Retinal pigment epithelial cell (primary cell): ENCODE measurements at regions not wholly inside any gene's neighbourhood (a gene's known extent, or its start where the extent isn't known, plus 50 kb on each side); places are given as distances from the start of the nearest gene placed in this dataset.

Source experiments
- DNase-seq: peaks from one replicate; pipeline ENCODE4 v3.0.0-alpha.2; 2010; ENCODE audit warnings: low read depth
- H3K4me3 ChIP-seq: 2 replicates; pipeline ENCODE4 v1.5.1; 2011; ENCODE audit warnings: mild to moderate bottlenecking, low read length, control low read depth, moderate library complexity
- TF ChIP-seq, protein P1 (sequence below): conservative IDR thresholded peaks from 2 replicates; pipeline ENCODE4 v1.5.1; 2011; ENCODE audit warnings: low read depth, low read length, control low read depth, inconsistent platforms

GRCh38 chr20:53706008-53706465, 112.4 kb upstream of the ZNF217 start:
- no peak for DNase-seq
- no peak overlapping the region for H3K4me3 ChIP-seq

GRCh38 chr20:53702617-53703016, 109.0 kb upstream of the ZNF217 start:
- H3K4me3 ChIP-seq: no peak overlapping the region
- TF ChIP-seq, protein P1, sequence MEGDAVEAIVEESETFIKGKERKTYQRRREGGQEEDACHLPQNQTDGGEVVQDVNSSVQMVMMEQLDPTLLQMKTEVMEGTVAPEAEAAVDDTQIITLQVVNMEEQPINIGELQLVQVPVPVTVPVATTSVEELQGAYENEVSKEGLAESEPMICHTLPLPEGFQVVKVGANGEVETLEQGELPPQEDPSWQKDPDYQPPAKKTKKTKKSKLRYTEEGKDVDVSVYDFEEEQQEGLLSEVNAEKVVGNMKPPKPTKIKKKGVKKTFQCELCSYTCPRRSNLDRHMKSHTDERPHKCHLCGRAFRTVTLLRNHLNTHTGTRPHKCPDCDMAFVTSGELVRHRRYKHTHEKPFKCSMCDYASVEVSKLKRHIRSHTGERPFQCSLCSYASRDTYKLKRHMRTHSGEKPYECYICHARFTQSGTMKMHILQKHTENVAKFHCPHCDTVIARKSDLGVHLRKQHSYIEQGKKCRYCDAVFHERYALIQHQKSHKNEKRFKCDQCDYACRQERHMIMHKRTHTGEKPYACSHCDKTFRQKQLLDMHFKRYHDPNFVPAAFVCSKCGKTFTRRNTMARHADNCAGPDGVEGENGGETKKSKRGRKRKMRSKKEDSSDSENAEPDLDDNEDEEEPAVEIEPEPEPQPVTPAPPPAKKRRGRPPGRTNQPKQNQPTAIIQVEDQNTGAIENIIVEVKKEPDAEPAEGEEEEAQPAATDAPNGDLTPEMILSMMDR: no peak
- no peak for DNase-seq

More at GRCh38 chr20:53706008-53706465, 112.4 kb upstream of the ZNF217 start:
- TF ChIP-seq, protein P1: no peak

DNA sequence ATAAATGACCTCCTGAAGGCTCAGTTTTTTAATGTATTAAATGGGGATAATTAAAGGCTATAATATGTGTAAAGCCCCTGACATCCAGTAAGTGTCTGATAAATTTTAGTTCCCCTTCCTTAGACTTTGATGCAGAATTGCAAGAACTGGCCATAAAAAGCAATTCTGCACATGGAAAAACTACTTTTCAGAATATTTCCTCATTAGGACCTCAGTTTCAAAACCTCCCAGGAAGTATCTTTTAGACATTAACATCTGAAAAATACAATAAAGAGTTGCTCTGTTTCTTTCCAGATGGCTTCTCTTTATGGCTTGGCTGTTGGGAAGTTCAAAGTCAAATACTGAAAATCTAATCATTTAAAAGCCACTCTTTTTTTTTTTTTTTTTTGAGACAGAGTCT, 106.3 kb upstream of the ZNF217 start:
- H3K4me3 ChIP-seq: no peak overlapping the region
- no peak for DNase-seq
- TF ChIP-seq, protein P1: no peak

- no peak overlapping the region for H3K4me3 ChIP-seq
- DNase-seq: no peak
- TF ChIP-seq, protein P1: no peak
These were observed 105.5 kb upstream of the ZNF217 start for GRCh38 chr20:53699085-53699674.

DNA sequence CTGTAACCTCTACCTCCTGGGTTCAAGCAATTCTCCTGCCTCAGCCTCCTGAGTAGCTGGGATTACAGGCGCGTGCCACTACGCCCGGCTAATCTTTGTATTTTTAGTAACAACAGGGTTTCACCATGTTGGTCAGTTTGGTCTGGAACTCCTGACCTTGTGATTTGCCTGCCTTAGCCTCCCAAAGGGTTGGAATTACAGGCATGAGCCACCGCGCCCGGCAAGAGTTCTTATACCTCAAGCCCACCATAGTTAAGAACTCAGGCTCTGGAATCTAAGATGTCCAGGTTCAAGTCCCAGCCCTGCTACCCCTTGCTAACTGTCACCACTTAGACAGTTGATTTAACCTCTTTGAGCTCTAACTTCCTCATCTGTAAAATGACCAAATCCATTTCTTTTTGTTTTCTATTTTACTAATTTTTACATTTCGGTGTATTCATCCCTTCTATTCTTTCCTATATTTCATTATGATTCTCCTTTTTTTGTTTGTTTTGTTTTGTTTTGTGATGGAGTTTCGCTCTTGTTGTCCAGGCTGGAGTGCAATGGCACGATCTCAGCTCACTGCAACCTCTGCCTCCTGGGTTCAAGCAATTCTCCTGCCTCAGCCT, 104.8 kb upstream of the ZNF217 start:
- no peak for DNase-seq
- H3K4me3 ChIP-seq: no peak overlapping the region
- TF ChIP-seq, protein P1: no peak

DNA sequence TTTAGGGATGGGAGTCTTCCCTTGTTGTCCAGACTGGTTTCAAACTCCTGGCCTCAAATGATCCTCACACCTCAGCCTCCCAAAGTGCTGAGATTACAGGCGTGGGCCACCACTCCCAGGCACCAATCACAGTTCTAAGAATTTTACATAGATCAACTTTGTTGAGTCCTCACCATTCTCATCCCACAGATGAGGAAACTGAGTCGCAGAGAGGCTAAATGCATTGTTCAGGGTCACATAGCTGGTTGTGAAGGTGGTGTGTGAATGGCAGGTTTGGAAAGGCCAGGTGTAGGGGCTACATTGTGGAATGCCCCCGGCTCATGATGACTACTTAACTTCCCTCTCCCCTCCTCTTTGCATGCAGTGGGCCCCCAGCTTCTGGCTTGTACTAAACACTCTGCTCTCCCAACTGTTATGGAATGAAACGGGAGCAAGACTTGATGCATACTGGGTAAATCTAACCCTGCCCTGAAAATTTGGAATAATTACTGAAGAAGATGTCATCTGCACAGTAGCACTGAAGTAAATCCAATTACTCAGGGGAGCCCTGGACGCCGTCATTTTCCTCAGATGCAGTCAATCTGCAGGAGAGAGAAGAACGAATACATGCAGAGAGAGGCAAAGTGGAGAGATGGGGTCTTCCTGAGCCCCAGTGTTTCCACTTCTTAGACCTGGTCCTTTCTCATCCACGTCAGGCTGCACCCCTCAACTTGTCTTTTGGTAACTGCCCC, 102.3 kb upstream of the ZNF217 start:
- DNase-seq: no peak
- H3K4me3 ChIP-seq: no peak overlapping the region
- TF ChIP-seq, protein P1: no peak
